Non-pigmented ciliary epithelial cell (primary cell): ENCODE measurements at regions not wholly inside any gene's neighbourhood (a gene's known extent, or its start where the extent isn't known, plus 50 kb on each side); places are given as distances from the start of the nearest gene placed in this dataset.
"Not testable (repeated sequence)": the region's sequence is repeated elsewhere in the genome, so short reads cannot be mapped to it uniquely, and the experiment has no call there.

Source experiments
- DNase-seq: peaks from one replicate; pipeline ENCODE4 v3.0.0-alpha.2; 2010; ENCODE audit warnings: low read depth

DNA sequence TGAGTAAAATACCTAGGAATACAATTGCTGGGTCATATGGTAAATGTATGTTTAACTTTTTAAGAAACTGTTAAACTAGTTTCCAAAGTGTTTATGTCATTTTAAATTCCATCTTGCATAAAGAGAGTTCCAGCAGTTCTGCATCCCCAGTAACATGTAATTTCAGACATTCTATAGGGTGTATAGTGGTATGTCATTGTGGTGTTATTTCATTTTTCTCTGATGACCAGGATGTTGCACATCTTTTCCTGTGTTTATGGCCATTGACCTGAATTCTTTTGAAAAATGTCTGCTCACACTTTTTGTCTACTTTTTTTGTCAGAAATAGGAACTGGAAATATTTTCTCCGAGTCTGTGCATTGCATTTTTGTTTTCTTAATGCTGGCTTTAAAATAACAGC is 128.9 kb downstream of the TMEM200A start:
- DNase-seq, result no peak

DNA sequence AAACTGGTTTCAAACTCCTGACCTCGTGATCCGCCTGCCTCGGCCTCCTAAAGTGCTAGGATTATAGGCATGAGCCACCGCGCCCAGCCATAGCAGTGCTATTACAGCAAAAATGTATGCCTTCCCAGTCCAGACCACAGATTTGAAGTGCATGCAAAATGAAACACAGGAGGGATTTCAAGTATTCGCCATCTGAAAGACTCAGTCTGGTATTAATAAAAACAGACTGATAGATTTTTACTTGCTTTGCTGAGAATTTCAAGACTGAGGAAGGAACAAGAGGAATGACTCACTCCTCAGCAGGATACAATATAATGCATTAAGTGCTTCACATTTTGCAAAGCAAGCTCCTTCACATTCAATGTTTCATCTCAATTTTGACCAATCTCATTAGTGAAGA is 134.9 kb downstream of the TMEM200A start:
- DNase-seq, result peak; percentile 74

DNA sequence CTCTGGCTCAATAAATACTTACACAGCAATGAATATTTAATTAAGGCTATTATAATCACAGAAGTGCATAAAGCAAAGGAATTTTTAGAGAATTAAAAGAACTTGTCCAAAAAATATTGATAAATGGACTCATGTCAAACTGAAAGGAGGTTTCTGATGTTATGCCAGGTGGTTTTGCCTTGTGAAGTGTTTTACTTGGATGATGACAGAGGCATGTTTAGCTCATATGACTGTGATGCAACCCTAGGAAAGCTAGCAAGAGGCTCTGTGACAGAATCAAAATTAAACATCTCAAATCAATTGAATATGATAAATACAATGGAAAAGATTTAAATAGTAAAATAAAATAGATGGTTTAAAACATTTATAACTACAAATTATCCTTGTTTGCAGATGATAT is 137.3 kb downstream of the TMEM200A start:
- no peak for DNase-seq

DNA sequence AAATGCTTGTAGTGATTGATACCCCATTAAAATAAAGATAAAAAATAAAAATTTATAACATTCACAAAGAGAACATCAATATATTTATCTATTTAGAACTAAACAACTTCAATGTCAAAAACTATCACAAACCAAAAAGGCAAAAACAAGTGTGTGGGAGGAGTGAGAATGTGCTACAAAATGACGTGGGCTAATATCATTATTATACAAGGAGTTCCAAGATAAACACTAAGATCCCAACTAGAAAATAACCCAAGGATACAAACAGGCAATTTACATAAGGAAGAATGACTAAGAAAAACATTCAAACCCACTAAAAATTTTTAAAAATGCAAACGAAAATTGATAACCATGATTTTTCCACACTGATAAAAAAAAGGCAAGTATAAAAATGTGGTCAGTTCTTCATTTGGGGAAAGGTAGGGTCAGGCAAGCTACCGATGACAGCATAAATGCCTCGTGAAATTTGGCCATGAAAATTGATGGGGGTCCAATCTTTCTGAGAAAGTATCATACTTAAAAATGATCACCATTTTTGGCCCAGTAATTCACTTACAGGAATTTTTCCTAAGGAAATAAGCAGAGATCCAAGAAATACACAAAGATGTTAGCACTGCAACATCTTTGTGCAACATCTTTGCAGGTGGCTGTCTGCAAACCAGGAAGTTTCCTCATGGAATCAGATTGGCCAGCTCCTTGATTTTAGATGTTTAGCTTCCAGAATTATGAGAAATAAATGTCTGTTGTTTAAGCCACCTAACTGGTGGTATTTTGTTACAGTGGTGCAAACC is 140.2 kb downstream of the TMEM200A start:
- no peak for DNase-seq

DNA sequence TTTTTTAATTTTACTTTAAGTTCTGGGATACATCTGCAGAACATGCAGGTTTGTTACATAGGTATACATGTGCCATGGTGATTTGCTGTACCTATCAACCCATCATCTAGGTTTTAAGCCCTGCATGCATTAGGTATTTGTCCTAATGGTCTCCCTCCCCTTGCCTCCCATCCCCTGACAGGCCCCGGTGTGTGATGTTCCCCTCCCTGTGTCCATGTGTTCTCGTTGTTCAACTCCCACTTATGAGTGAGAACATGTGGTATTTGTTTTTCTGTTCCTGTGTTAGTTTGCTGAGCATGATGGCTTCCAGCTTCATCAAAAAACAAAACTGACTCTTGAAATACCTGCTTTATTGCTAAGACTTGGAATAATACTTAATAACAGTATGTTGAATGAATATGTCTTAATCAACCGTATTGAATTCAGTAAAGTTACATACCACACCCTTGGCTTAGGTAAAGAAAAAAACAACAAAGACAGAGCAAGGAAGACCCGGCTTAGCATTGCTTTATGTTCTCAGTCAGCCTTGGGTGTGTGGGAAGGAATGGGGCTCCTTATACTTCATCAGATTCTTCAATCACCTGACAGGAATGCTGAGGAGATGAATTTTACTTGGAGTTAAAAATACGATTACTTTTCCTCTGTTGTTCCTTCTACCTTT is 141.3 kb downstream of the TMEM200A start:
- not testable (repeated sequence) for DNase-seq

DNA sequence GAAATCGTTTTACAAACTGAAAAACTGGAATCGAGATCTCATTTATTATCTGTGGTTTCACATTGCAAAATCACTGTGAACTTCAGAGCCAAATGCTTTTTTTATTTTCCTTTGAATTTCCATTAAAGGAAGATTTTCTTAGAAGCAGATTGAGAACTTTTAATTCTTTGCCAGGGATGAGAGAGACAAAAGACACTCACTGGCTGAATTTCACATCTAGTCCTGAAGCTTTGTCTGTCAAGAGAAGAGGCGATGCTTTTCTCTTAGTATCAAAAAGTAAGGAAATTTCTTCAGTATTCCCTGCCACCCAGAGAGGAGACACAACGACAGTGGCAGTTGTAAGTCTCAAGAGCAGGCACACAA is 141.8 kb downstream of the TMEM200A start:
- no peak for DNase-seq

DNA sequence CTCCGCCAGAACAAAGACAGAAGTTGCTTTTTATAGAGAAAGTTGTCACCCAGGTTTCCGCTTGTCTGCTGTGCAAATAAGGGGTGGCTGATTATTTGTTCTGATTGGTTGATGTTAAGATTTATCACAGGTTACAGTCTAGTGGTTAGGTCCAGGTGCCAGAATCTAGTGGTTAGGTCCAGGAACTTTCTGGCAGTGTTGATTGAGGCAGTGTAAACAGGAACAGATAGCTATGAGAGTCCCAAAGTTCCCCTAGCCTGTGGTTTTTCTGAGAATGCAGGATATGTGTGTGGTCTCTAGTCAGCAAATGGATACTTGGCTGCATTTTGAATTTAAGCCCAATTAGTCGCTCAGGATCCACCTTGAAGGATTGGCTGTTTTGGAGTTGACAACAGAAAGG is 148.0 kb downstream of the TMEM200A start:
- peak; percentile 72 for DNase-seq

DNA sequence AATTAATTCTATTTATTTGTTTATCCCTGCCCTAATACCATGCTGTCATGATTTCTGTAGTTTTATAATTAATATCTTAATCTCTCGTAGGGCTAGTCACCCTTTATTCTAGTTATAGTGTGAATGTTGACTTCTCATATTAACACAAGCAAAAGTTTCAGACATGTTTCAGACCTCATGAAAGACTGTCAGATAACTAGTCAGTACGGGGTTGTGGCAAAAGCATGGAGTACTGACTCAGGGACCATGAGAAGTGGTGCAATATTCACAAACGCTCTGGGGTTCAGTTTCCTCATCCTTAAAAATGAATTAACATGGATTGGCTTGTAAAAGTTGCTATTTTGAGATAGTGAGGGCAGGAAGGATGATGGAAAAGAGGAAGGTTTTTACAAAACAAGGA is 148.9 kb downstream of the TMEM200A start:
- DNase-seq, result no peak

DNA sequence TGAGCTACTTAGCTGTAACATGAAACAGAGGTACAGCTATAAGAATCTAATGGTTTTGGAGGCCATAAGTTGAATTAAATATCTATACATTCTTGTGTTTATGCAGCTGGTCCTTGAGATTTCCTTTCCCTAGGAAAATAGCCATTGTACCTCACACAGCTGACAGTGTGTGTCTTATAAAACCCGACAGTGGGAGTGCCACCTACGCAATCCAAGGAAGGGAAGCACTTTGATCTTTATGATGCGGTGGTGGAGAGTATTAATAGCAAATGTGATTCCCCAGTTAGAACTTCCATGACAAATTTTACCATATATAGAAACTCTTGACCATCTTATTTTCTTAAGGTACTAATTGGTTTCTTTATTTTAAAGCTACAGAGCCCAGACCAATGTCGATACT is 149.5 kb downstream of the TMEM200A start:
- no peak for DNase-seq

DNA sequence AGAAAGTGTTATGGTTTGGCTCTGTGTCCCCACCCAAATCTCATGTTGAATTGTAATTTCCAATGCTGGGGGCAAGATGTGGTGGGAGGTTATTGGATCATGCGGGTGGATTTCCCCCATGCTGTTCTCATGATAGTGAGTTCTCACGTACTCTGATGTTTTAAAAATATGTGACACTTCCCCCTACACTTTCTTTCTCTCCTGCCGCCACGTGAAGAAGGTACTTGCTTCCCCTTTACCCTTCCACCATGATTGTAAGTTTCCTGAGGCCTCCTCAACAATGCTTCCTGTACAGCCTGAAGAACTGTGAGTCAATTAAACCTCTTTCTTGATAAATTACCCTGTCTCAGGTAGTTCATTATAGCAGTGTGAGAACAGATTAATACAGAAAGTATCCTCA is 150.8 kb downstream of the TMEM200A start:
- DNase-seq, result no peak

DNA sequence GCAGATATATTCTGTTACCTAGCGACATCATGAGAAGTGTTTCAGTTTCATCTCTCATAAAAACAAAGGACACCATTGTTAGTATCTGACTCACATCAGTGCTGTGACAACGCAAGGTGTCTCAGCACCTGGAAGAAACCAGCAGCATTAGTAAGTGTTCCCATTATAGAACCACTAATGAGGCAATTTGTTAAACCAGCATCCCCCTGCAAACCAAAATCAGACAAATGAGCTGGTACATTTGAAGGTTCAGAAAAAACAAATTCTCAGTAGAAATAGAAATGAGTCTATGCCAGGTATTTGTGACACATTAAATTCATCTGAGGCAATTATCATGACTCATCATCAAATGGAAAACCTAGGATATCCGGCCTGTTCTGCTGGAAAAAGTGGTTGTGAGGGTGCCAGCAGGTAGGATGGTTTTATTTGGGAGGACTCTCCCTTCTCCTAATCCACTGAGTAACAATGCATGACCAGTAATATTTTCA is 151.7 kb downstream of the TMEM200A start:
- no peak for DNase-seq

DNA sequence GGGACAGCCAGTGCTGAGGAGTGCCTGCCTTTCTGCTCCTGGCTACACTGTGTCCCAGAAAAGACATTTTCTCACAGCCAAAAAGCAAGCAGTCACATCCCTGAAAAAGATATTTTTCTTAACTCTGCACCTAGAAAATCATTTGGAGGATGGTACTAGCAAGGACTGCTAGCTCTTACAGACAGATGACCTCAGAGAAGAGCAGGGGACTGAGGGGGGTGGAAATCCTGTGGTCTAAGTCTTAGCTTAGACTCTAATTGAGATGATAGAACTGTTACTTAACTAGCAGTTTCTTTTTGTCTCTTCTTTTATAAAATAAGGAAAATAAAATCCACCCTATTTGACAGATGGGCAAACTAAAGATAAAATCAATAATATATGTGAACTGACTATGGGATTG is 152.8 kb downstream of the TMEM200A start:
- DNase-seq, result no peak

DNA sequence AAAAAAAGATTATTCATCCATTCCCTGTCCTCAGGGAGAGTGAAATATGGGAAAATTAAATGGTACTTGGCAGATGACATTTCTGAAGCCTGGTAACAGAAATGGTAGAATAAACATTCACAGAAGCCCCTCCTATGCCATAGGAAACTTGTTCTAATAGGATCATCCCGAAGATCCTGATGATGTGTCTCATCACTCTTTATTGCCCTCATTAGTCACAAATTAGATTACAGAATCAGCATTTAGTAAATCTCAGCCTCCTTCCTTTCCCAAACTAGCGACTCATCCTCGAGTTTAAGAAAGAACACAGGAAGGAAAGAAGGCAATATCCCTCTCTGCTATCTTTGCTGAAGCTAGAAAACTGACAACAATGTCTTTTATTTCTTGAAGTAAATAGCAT is 154.4 kb downstream of the TMEM200A start:
- no peak for DNase-seq

DNA sequence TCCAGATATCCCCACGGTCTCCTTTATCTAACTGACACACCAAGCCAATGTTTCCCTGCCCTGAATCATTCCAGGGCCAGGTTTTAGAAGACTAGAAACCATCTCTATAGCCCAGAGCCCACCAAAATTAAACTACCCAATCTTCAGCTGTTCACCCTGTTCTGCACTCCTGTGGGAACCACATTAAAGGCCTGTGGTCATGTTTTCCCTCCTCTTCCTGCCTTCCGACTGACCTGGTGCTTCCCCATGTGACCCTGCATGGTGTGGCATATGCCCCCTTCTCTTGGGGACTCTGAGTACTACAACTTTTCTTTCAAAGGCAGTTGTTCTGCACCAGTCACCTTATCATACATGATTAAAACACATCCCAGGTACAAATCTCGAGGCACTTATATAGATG is 155.0 kb downstream of the TMEM200A start:
- DNase-seq, result no peak

DNA sequence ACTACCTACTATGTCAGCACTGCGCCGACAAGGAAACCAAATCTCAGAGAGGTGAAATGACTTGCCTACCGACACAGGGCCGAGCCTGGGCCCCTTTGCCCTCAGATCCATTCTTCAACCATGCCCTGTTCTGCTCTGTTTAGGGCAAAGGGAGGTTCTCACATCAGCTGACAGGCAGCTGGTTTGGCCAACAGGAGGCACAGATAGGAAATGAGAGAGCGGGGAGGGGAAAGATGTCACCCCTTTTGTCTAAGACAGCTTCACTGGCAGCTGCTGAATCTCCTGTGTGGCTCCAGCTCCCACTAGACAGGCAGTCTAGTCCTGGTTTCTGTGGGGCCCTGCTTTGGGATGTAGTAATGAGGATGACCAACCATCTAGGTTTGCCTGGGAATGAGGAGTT is 158.7 kb downstream of the TMEM200A start:
- no peak for DNase-seq

DNA sequence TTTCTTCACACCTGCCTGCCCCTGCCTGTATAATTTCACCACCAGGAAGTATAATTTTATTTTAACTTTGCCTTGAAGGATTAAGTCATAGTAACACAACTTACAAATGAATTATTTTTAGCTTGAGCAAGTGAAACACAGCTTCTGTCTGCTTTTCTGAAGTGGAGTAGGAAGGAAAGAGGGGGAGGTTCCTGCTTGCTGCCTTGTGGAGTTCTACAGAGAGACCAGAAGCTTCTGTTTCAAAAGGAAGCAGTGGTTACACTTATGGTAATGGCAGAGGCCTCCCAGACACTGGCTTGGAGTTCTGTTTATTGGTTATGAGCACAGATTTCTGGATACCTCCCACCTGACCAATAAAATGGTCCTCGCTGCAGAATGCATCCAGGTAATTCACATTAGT is 159.6 kb downstream of the TMEM200A start:
- DNase-seq, result no peak

DNA sequence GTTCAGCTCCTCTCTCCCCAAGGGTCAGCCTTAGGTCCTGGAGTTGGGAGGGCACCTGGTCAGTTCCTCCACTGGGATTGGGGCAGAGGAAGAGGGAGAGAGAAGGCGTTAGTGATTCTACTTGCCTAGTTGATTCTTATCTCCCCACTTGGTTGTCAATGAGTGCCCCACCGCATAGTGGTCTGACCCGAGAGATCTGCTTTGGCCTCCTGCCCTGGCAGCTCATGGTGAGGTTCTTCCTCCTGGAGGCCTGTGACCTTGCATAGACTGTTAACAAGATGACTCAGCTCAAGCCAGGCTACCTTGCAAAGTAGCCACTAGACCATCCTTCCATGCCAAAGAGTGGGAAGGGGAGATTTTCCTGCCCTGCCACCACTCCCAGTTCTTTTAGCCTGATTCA is 160.6 kb downstream of the TMEM200A start:
- no peak for DNase-seq

DNA sequence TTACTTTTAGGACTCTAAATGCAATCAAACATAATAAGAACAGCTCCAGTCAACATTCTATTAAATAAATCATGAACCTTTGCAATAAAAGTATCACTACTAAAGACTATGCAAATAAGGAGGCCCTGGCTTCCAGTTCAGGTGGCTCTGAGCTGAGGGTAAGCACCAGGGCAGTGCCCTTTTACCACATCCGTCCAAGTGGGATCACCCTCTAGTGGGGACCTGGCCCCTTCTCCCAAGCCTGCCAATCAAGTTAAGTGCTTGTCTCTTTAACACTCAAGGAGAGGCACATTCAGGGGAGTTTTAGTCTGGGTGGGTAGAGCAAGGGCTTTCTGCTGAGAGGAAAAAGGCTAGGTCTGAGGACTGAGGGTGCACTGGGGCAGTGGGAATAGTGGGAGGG is 161.4 kb downstream of the TMEM200A start:
- no peak for DNase-seq

DNA sequence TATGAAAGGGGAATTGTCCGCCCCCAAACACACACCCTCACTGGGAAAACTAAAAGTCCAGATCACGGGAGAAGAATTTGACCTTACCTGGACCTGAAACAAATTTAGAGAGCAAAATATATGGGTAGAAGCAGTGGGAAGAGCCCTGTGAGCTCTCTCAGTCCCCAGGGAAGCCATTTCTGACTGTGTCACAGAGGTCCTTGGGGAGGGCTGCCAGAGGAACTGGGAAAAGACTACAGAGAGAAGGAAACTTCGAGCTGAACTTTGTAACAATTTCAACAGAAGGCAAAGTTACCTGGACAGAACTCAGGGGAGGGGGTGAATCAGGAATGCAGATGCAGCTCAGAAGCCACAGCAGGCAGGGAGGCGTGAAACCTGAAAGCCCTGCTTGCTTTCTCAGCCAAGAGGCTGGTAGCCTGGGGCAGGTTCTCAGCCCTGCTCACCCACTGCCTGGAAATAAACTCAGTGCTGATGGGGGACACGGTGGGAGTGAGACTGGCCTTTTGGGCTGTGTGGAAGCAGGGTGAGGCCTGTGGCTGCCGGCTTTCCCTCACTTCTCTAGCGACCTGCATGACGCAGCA is 163.8 kb downstream of the TMEM200A start:
- DNase-seq, result no peak

DNA sequence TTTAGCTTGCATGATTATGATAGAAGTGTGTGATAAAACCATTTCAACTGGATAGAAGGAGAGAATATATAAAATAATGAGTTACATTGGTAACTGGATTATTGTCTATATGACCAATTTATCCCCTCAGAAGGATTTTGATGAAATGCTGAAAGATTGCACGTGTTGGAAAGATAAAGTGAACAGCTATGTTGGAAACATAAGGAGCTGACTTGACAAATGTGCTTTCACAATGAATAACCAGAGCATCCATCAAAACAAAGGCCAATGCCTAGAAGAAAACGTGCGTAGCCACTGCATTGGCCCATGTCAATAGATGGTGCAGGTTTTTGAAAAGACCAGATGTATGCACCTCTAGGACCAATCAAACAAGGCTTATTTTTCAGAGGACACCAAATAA is 168.8 kb downstream of the TMEM200A start:
- no peak for DNase-seq

DNA sequence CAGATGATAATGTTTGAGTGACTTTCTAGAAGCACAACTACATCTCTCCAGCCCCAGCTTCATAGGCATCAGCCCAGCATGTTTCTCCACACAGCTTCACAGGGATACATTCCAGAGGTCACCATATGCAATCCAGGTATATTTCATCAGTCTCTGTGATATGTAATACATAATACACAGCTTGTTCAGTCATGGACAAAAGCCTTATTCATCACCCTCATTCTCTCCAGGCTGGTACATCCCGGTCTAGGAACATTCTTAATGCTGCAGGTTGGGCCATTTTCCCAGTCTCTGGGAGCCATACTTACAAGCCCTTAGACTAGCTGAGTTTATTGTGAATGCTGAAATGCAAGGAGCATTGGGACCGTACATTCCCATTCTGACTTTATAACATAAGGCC is 169.4 kb downstream of the TMEM200A start:
- DNase-seq, result no peak

DNA sequence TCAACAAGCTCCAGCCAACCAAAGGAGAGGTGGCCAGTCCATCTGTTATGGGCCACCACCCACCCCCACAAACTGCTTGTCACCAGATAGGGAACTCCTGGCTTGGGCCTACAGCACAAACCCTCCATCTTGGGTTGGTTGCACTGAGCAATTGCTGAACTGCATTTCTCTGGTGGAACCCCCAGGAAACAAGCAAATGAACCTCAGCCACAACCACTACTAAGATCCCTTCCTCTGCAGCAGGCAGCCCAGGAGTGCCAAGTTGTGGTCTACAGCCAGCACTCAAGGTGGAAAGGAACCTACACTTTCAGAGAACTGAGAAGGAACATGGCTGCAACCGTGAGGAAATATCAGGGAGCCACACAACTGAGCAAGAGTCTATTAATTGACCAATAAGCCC is 171.6 kb downstream of the TMEM200A start:
- no peak for DNase-seq

DNA sequence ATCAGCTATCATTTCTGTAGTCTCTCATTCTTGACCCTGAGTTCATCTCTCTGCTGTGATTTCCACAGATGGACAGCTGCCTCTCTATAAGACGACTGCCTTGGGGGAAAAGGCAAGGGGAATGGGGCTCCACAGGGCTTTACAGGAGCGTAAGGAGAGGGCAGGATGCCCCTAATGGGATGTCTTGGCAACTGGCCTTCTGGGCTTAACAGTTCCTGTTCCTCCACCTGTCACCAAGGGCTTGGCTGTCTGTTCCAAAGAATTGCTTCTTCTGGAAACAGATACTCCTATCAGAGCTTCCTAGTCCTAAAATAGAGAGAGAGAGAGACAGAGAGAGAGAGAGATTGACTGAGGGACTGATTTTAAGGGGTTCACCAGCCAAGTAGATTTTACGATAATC is 181.9 kb downstream of the TMEM200A start:
- no peak for DNase-seq
